ENCODE measurements at regions not wholly inside any gene's neighbourhood (a gene's known extent, or its start where the extent isn't known, plus 50 kb on each side); places are given as distances from the start of the nearest gene placed in this dataset.

DNA sequence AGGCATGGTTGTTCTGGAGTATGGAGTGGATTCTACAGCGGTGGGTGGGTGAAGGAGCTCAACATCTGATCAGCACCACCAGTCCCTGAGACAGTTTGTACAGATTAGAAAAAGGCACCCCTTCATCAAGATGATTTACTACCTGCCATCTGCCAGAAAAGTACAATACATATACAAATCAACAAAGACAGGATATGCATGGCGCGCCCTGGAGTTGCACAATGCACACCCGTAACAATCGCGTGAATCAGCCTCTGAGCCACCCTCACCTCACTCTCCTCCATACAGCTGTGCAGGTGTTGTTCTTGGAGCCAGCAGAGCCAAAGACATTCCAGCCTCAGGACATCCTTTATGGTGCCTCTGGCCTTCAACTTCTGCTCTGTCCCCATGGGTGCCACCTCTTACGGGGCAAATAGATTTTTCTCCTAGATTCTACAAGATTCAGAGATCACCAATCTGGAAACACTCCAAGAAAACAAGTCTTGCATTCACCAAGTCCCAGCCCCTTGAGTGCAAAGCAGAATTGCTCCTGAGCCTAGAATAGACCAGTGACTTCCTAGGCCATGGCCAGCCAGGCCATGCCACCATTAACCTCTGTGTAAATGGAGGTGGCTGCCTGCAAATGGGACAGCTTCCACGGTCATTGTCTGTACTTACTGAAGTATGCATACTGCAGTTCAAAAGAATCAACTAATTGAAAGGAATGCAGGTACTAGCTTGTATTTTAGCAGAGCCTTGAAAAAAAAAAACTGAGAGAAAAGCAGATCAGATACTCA is 490.9 kb downstream of the SOX6 start:
- no peaks in the 10 kb centered on the region for H3K36me3 Mint-ChIP-seq
- no peak for DNase-seq
- H3K4me3 Mint-ChIP-seq = no peak overlapping the region
- ATAC-seq (ENCODE audit: low read depth in 2 of 2) = no peak
- no peak overlapping the region for H3K27ac Mint-ChIP-seq
- Histone ChIP-seq H3K36me3 (ENCODE audit: control insufficient read depth, insufficient read depth, low read length) (no peaks in the 10 kb centered on the region), H3K4me1 (ENCODE audit: control insufficient read depth, insufficient read depth, low read length, poor library complexity, severe bottlenecking) (no peaks in the 10 kb centered on the region), H3K27ac (ENCODE audit: insufficient read depth, low read length, poor library complexity, severe bottlenecking) (no peak overlapping the region), H3K9me3 (ENCODE audit: control insufficient read depth in 2 of 2, low read length in 2 of 2) (no peaks in the 10 kb centered on the region), H3K4me3 (ENCODE audit: low read depth, low read length) (no peak overlapping the region), H3K27me3 (ENCODE audit: control insufficient read depth, insufficient read depth, low read length) (no peaks in the 10 kb centered on the region)
- H3K27me3 Mint-ChIP-seq = peaks cover 4% of the 10 kb centered on the region
- no peaks in the 10 kb centered on the region for H3K4me1 Mint-ChIP-seq
- H3K9me3 Mint-ChIP-seq = peaks cover 0 to 5% (median 1%) of the 10 kb centered on the region in 7 donors

DNA sequence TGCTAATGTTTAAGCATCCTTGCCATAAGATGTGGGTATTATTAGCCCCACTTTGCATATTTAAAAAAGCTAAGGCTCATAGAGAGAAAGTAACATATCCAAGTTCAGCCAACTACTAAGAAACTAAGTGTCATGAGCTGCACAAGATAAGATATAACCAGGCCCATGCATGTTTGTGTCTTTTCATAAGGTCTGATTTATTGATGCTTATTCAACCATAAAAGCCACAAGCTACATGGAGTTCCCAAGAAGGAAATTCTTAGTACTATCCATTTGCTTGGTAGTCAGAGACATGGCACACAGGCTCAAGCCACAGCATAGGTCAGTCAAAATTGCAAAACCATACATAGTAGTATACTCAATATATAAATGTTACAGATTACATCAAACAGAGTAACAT is 488.5 kb downstream of the SOX6 start:
- H3K36me3 ChIP-seq (ENCODE audit: control insufficient read depth, insufficient read depth, low read length) = no peaks in the 10 kb centered on the region
- no peaks in the 10 kb centered on the region for H3K4me1 ChIP-seq (ENCODE audit: control insufficient read depth, insufficient read depth, low read length, poor library complexity, severe bottlenecking)
- H3K9me3 ChIP-seq (ENCODE audit: control insufficient read depth in 2 of 2, low read length in 2 of 2) = no peaks in the 10 kb centered on the region
- Mint-ChIP-seq H3K9me3 (peaks cover 0 to 3% (median 0%) of the 10 kb centered on the region in 7 donors), H3K36me3 (no peaks in the 10 kb centered on the region), H3K4me1 (no peaks in the 10 kb centered on the region), H3K27ac (no peak overlapping the region), H3K27me3 (no peaks in the 10 kb centered on the region), H3K4me3 (no peak overlapping the region)
- no peak overlapping the region for H3K27ac ChIP-seq (ENCODE audit: insufficient read depth, low read length, poor library complexity, severe bottlenecking)
- no peak for ATAC-seq (ENCODE audit: low read depth in 2 of 2)
- no peaks in the 10 kb centered on the region for H3K27me3 ChIP-seq (ENCODE audit: control insufficient read depth, insufficient read depth, low read length)
- no peak for DNase-seq
- no peak overlapping the region for H3K4me3 ChIP-seq (ENCODE audit: low read depth, low read length)

DNA sequence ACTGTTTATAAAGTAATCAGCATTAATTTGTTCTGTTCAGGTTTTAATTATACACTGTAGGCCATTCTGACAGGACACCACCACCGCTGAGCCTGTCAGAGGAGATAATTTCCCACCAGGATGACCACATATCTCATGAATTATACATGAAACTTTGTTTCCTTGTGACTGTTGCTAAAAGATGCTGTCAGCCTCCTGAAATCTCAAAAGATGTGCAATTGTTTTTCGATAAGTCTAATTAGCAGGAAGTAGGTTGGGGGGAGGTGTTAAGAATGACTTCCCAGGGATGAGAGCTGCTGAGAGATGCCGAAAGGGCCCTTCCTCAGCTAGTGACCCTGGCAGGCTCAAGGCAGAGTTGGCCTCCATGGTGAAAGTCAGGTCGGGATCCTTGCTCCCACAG is 485.4 kb downstream of the SOX6 start:
- no peak overlapping the region for H3K4me3 Mint-ChIP-seq

DNA sequence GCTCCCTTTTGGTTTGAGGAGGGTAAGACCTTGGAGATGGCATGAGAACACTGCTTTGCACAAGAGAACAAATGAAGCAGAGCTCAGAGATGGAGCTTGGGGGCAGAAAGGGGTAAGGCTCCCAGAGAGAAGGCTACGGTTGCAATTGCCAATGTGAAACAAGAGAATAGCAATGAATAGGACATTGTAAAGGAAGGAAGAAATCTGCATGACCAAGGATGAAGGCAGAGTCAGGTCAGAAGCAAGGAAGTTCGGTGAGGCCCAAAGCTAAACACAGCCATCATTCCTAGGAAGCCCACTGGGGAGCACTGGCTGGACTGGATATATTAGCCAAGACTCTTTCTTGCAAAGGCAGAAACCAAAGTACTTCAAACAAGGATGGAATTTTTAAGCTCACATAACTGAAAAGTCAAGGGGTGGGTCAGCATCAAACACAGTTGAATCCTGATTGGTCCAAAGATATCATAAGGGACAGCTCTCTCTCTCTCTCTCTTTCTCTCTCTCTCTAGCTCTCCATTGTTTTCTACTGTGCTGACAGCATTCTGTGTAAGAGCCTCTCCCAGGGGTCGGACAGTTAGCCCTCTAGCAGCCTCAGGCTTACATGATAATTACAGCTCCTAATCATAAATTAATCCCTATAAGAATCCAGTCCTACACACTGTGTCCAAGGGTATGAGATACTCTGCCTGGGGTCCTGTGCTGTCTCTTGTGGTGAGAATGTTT is 484.3 kb downstream of the SOX6 start:
- no peak overlapping the region for H3K27ac ChIP-seq (ENCODE audit: insufficient read depth, low read length, poor library complexity, severe bottlenecking)
- peaks cover 0 to 5% (median 0%) of the 10 kb centered on the region in 7 donors for H3K9me3 Mint-ChIP-seq
- no peaks in the 10 kb centered on the region for H3K27me3 ChIP-seq (ENCODE audit: control insufficient read depth, insufficient read depth, low read length)
- no peaks in the 10 kb centered on the region for H3K36me3 Mint-ChIP-seq
- no peak overlapping the region for H3K4me3 Mint-ChIP-seq
- no peaks in the 10 kb centered on the region for H3K4me1 ChIP-seq (ENCODE audit: control insufficient read depth, insufficient read depth, low read length, poor library complexity, severe bottlenecking)
- H3K4me3 ChIP-seq (ENCODE audit: low read depth, low read length) = no peak overlapping the region
- no peaks in the 10 kb centered on the region for H3K36me3 ChIP-seq (ENCODE audit: control insufficient read depth, insufficient read depth, low read length)
- H3K27me3 Mint-ChIP-seq = no peaks in the 10 kb centered on the region
- no peaks in the 10 kb centered on the region for H3K9me3 ChIP-seq (ENCODE audit: control insufficient read depth in 2 of 2, low read length in 2 of 2)
- H3K27ac Mint-ChIP-seq = no peak overlapping the region
- ATAC-seq (ENCODE audit: low read depth in 2 of 2) = no peak
- H3K4me1 Mint-ChIP-seq = no peaks in the 10 kb centered on the region
- DNase-seq = no peak

More for the DNA sequence above, 485.4 kb downstream of the SOX6 start:
- Mint-ChIP-seq H3K27ac (no peak overlapping the region), H3K9me3 (peaks cover 0 to 4% (median 0%) of the 10 kb centered on the region in 7 donors), H3K27me3 (no peaks in the 10 kb centered on the region), H3K4me1 (no peaks in the 10 kb centered on the region), H3K36me3 (no peaks in the 10 kb centered on the region)
- Histone ChIP-seq H3K4me3 (ENCODE audit: low read depth, low read length) (no peak overlapping the region), H3K9me3 (ENCODE audit: control insufficient read depth in 2 of 2, low read length in 2 of 2) (no peaks in the 10 kb centered on the region), H3K4me1 (ENCODE audit: control insufficient read depth, insufficient read depth, low read length, poor library complexity, severe bottlenecking) (no peaks in the 10 kb centered on the region), H3K36me3 (ENCODE audit: control insufficient read depth, insufficient read depth, low read length) (no peaks in the 10 kb centered on the region), H3K27me3 (ENCODE audit: control insufficient read depth, insufficient read depth, low read length) (no peaks in the 10 kb centered on the region), H3K27ac (ENCODE audit: insufficient read depth, low read length, poor library complexity, severe bottlenecking) (no peak overlapping the region)
- ATAC-seq (ENCODE audit: low read depth in 2 of 2) (no peak), DNase-seq (no peak)

DNA sequence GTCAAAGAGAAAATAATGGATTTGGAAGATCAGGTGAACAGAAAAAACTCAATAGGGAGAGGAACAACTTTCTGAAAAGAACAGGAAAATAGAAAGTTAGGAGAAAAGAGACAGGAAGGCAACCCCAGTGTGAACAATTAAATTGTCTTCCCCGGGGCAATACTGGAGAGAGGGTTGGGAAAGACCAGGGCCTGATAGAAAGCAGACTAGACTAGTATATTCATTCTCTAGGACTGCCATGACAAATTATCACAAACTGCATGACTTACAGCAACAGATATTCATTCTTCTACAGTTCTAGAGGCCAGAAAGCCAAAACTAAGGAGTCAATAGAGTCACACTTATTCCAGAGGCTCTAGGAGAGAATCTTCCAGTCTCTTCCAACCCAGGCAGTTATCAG is 482.8 kb downstream of the SOX6 start:
- no peak for ATAC-seq (ENCODE audit: low read depth in 2 of 2)

DNA sequence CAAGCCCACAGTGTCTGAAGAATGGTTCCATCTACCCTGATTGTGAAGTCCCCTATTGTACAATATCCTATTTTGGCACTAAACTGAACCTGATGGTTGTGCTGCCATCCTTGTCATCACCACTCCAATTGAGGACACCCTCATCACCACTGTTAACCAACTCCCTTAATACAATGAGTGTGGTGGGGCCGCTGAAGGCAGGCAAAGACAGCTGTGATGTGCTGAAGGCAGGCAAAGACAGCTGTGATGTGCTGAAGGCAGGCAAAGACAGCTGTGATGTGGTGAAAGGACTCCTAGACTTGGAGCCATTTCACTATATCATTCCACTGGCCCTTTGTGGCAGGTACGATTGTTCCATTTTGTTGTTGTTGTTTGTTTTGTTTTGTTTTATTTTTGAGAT is 481.6 kb downstream of the SOX6 start:
- Mint-ChIP-seq H3K9me3 (peaks cover 0 to 9% (median 2%) of the 10 kb centered on the region in 7 donors), H3K36me3 (no peaks in the 10 kb centered on the region), H3K4me1 (no peaks in the 10 kb centered on the region), H3K27me3 (no peaks in the 10 kb centered on the region), H3K27ac (no peak overlapping the region), H3K4me3 (no peak overlapping the region)
- Histone ChIP-seq H3K9me3 (ENCODE audit: control insufficient read depth in 2 of 2, low read length in 2 of 2) (no peaks in the 10 kb centered on the region), H3K27me3 (ENCODE audit: control insufficient read depth, insufficient read depth, low read length) (no peaks in the 10 kb centered on the region), H3K4me3 (ENCODE audit: low read depth, low read length) (no peak overlapping the region), H3K27ac (ENCODE audit: insufficient read depth, low read length, poor library complexity, severe bottlenecking) (no peak overlapping the region), H3K36me3 (ENCODE audit: control insufficient read depth, insufficient read depth, low read length) (no peaks in the 10 kb centered on the region), H3K4me1 (ENCODE audit: control insufficient read depth, insufficient read depth, low read length, poor library complexity, severe bottlenecking) (no peaks in the 10 kb centered on the region)
- no peak for ATAC-seq (ENCODE audit: low read depth in 2 of 2)
- no peak for DNase-seq

More for the DNA sequence above, 482.8 kb downstream of the SOX6 start:
- no peak overlapping the region for H3K27ac Mint-ChIP-seq
- H3K4me1 Mint-ChIP-seq = no peaks in the 10 kb centered on the region
- H3K27ac ChIP-seq (ENCODE audit: insufficient read depth, low read length, poor library complexity, severe bottlenecking) = no peak overlapping the region
- H3K4me3 Mint-ChIP-seq = no peak overlapping the region
- H3K27me3 ChIP-seq (ENCODE audit: control insufficient read depth, insufficient read depth, low read length) = no peaks in the 10 kb centered on the region
- no peak overlapping the region for H3K4me3 ChIP-seq (ENCODE audit: low read depth, low read length)
- H3K36me3 ChIP-seq (ENCODE audit: control insufficient read depth, insufficient read depth, low read length) = no peaks in the 10 kb centered on the region
- H3K9me3 Mint-ChIP-seq = peaks cover 0 to 7% (median 0%) of the 10 kb centered on the region in 7 donors
- no peaks in the 10 kb centered on the region for H3K4me1 ChIP-seq (ENCODE audit: control insufficient read depth, insufficient read depth, low read length, poor library complexity, severe bottlenecking)
- H3K9me3 ChIP-seq (ENCODE audit: control insufficient read depth in 2 of 2, low read length in 2 of 2) = no peaks in the 10 kb centered on the region
- H3K36me3 Mint-ChIP-seq = no peaks in the 10 kb centered on the region
- H3K27me3 Mint-ChIP-seq = no peaks in the 10 kb centered on the region
- DNase-seq = no peak

DNA sequence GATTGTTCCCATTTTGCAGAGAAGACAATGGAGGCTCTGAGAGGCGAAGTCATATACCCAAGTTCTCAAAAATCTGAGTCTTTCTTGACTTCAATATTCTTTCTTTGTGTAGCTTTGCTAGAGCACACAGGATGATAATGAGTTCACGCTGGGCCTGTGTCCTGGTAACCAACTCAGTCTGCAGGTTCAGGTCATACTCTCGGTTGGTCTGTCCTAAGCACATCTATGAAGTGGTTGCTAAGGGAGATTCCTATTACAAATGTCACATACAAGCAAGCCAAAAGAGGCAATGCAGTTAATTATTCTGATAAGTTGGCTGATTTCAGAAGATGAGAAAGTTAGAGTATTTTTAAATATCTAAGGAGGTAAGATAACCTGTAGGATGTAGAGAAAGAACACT is 481.0 kb downstream of the SOX6 start:
- Mint-ChIP-seq H3K27ac (no peak overlapping the region), H3K9me3 (peaks cover 0 to 11% (median 2%) of the 10 kb centered on the region in 7 donors), H3K27me3 (no peaks in the 10 kb centered on the region), H3K4me3 (no peak overlapping the region), H3K36me3 (no peaks in the 10 kb centered on the region), H3K4me1 (no peaks in the 10 kb centered on the region)
- no peak overlapping the region for H3K4me3 ChIP-seq (ENCODE audit: low read depth, low read length)
- no peaks in the 10 kb centered on the region for H3K27me3 ChIP-seq (ENCODE audit: control insufficient read depth, insufficient read depth, low read length)
- H3K36me3 ChIP-seq (ENCODE audit: control insufficient read depth, insufficient read depth, low read length) = no peaks in the 10 kb centered on the region
- ATAC-seq (ENCODE audit: low read depth in 2 of 2) (no peak), DNase-seq (no peak)
- H3K4me1 ChIP-seq (ENCODE audit: control insufficient read depth, insufficient read depth, low read length, poor library complexity, severe bottlenecking) = no peaks in the 10 kb centered on the region
- H3K27ac ChIP-seq (ENCODE audit: insufficient read depth, low read length, poor library complexity, severe bottlenecking) = no peak overlapping the region
- H3K9me3 ChIP-seq (ENCODE audit: control insufficient read depth in 2 of 2, low read length in 2 of 2) = no peaks in the 10 kb centered on the region

DNA sequence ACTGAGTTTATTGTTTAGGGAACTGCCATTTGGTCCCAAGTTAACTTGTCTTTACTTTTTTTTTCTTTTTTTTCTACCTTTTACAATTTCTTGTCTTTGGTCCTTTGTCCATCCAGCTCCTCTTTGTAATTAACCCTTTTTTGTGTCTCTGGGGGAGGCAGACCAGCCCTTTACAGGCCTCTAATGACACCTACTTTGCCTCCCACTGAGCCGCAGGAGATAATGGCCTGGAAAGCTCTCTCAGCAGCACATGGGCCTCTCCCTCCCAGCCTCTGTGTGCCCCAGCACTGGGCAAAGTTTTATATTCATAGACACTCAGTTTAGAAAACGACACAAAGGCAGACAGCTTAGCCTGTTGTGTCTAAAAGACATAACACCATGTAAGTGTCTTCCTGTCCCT is 480.4 kb downstream of the SOX6 start:
- Histone ChIP-seq H3K9me3 (ENCODE audit: control insufficient read depth in 2 of 2, low read length in 2 of 2) (no peaks in the 10 kb centered on the region), H3K27ac (ENCODE audit: insufficient read depth, low read length, poor library complexity, severe bottlenecking) (no peak overlapping the region), H3K27me3 (ENCODE audit: control insufficient read depth, insufficient read depth, low read length) (no peaks in the 10 kb centered on the region), H3K36me3 (ENCODE audit: control insufficient read depth, insufficient read depth, low read length) (no peaks in the 10 kb centered on the region), H3K4me3 (ENCODE audit: low read depth, low read length) (no peak overlapping the region), H3K4me1 (ENCODE audit: control insufficient read depth, insufficient read depth, low read length, poor library complexity, severe bottlenecking) (no peaks in the 10 kb centered on the region)
- H3K4me3 Mint-ChIP-seq = no peak overlapping the region
- no peak overlapping the region for H3K27ac Mint-ChIP-seq
- DNase-seq = no peak
- ATAC-seq (ENCODE audit: low read depth in 2 of 2) = no peak
- H3K36me3 Mint-ChIP-seq = no peaks in the 10 kb centered on the region
- peaks cover 0 to 11% (median 2%) of the 10 kb centered on the region in 7 donors for H3K9me3 Mint-ChIP-seq
- H3K27me3 Mint-ChIP-seq = no peaks in the 10 kb centered on the region
- H3K4me1 Mint-ChIP-seq = no peaks in the 10 kb centered on the region

Measured in CD4-positive, CD25-positive, alpha-beta regulatory T cell (primary cell).